A549 (cell line): ENCODE measurements at regions not wholly inside any gene's neighbourhood (a gene's known extent, or its start where the extent isn't known, plus 50 kb on each side); places are given as distances from the start of the nearest gene placed in this dataset.

Experiments used
- EP300 ChIP-seq, 2 experiments: fragments of >200 bp; sonication (Bioruptor Twin); formaldehyde crosslinking; IDR thresholded peaks; 2 replicates in 1 of 2; 3 replicates in 1 of 2; pipeline ENCODE4 v1.6.1; 2016 to 2017
- GATA3 ChIP-seq: IDR thresholded peaks from 2 replicates; pipeline ENCODE4 v1.6.1; 2012; ENCODE audit warnings: borderline replicate concordance
- HOXB5 ChIP-seq: fragments of 250-450 bp; sonication (Bioruptor Pico); IDR thresholded peaks from 2 replicates; pipeline ENCODE4 v1.5.0; 2020; ENCODE audit warnings: mild to moderate bottlenecking, moderate library complexity
- KDM1A ChIP-seq: fragments of 200-600 bp; sonication (generic); IDR thresholded peaks from 2 replicates; pipeline ENCODE4 v1.6.1; 2016; ENCODE audit warnings: low read depth, mild to moderate bottlenecking
- NR3C1 ChIP-seq: fragments of >200 bp; sonication (Bioruptor Twin); formaldehyde crosslinking; IDR thresholded peaks from 3 replicates; pipeline ENCODE4 v1.6.1; 2017
- POLR2A ChIP-seq: IDR thresholded peaks from 2 replicates; pipeline ENCODE4 v1.6.1; 2012; ENCODE audit warnings: mild to moderate bottlenecking, low read length
- POLR2AphosphoS2 ChIP-seq: conservative IDR thresholded peaks from 2 replicates; pipeline ENCODE4 v1.6.1; 2012; ENCODE audit warnings: low read length, improper control_type of control experiment, inconsistent platforms
- SMC3 ChIP-seq: fragments of >200 bp; sonication (Bioruptor Twin); formaldehyde crosslinking; IDR thresholded peaks from 3 replicates; pipeline ENCODE4 v1.6.1; 2018; ENCODE audit warnings: inconsistent platforms
- TF ChIP-seq, protein P1 (sequence below): fragments of >200 bp; sonication (Bioruptor Twin); formaldehyde crosslinking; IDR thresholded peaks from 3 replicates; pipeline ENCODE4 v1.5.1; 2016
- TF ChIP-seq, protein P2 (sequence below): IDR thresholded peaks from 2 replicates; pipeline ENCODE4 v1.6.1; 2012; ENCODE audit warnings: low read depth, borderline replicate concordance
- TF ChIP-seq, protein P3 (sequence below): IDR thresholded peaks from 2 replicates; pipeline ENCODE4 v1.6.1; 2012

DNA sequence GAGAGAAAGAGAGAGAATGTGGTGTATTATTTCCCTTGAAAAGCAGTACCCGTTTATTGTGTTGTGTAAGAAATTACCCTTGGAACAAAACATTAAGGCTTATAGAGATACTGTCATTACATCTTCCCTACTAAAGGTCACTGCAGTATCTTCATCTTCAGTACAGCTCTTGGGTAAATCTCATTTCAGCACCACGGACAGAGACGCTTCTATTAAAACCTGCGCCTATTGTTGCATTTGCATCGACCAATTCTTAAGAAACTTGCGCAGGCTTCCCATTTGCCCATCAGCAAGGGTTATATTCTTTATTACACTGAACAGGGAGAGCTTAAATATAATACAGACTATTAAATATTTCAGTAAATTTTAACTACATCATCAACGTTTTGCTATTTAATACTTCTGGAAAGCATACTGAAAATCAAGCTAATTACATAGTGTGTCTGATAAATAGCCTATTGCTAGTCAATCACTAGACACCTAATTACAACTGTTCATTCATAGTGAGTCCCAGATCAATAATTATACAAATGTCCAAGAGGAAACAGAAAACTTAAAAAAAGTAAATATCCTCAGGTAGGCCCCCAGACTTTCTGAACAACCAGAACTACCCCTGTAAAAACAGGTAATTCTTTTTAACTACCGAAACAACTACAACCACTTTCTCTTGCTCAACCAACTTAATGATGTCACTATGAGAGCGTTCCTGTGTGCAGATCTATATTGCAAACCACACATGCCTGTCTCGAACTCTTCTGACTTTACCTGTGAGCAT, 350.6 kb downstream of the LIG4 start:
- TF ChIP-seq, protein P1, sequence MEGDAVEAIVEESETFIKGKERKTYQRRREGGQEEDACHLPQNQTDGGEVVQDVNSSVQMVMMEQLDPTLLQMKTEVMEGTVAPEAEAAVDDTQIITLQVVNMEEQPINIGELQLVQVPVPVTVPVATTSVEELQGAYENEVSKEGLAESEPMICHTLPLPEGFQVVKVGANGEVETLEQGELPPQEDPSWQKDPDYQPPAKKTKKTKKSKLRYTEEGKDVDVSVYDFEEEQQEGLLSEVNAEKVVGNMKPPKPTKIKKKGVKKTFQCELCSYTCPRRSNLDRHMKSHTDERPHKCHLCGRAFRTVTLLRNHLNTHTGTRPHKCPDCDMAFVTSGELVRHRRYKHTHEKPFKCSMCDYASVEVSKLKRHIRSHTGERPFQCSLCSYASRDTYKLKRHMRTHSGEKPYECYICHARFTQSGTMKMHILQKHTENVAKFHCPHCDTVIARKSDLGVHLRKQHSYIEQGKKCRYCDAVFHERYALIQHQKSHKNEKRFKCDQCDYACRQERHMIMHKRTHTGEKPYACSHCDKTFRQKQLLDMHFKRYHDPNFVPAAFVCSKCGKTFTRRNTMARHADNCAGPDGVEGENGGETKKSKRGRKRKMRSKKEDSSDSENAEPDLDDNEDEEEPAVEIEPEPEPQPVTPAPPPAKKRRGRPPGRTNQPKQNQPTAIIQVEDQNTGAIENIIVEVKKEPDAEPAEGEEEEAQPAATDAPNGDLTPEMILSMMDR: no peak
- TF ChIP-seq HOXB5 (CRISPR knock-in tag): no peak
- TF ChIP-seq NR3C1: no peak
- TF ChIP-seq, protein P2, sequence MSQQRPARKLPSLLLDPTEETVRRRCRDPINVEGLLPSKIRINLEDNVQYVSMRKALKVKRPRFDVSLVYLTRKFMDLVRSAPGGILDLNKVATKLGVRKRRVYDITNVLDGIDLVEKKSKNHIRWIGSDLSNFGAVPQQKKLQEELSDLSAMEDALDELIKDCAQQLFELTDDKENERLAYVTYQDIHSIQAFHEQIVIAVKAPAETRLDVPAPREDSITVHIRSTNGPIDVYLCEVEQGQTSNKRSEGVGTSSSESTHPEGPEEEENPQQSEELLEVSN: no peak
- no peak for TF ChIP-seq EP300 (IDR thresholded peaks at IDR 0.05)
- no peak for TF ChIP-seq KDM1A
- TF ChIP-seq SMC3: no peak
- TF ChIP-seq GATA3: no peak
- no peak for TF ChIP-seq POLR2AphosphoS2
- no peak for TF ChIP-seq POLR2A
- TF ChIP-seq, protein P3, sequence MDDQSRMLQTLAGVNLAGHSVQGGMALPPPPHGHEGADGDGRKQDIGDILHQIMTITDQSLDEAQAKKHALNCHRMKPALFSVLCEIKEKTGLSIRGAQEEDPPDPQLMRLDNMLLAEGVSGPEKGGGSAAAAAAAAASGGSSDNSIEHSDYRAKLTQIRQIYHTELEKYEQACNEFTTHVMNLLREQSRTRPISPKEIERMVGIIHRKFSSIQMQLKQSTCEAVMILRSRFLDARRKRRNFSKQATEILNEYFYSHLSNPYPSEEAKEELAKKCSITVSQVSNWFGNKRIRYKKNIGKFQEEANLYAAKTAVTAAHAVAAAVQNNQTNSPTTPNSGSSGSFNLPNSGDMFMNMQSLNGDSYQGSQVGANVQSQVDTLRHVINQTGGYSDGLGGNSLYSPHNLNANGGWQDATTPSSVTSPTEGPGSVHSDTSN: no peak
